Heart left ventricle (tissue), 16 donors: ENCODE measurements at regions not wholly inside any gene's neighbourhood (a gene's known extent, or its start where the extent isn't known, plus 50 kb on each side); places are given as distances from the start of the nearest gene placed in this dataset.

ENCODE experiments used
- ATAC-seq, 4 donors: fragments of 200-7000 bp; cut with Tn5 transposase; one replicate each; pipeline ENCODE4 v1.9.1; 2020 to 2022; ENCODE audit warnings: moderate library complexity in 4 of 4, mild to moderate bottlenecking in 3 of 4, moderate number of reproducible peaks in 1 of 4
- DNase-seq, 5 donors: peaks; one replicate each; pipeline ENCODE4 v3.0.0-alpha.2; 2020
- H3K27ac ChIP-seq, 12 donors: fragments of 200-600 bp; sonication (generic) in 4 of 12; one replicate each; pipeline versions ENCODE4 v1.5.0 to v1.8.0; 2016 to 2022; ENCODE audit warnings: mild to moderate bottlenecking in 2 of 12
- H3K27me3 ChIP-seq, 9 donors: fragments of 200-600 bp; sonication (generic) in 2 of 9; one replicate each; pipeline versions ENCODE4 v1.5.1 to v1.8.0; 2016 to 2022; ENCODE audit warnings: mild to moderate bottlenecking in 3 of 9
- H3K36me3 ChIP-seq, 9 donors: fragments of 200-600 bp; sonication (generic) in 2 of 9; one replicate each; pipeline versions ENCODE4 v1.5.0 to v1.8.0; 2018 to 2022; ENCODE audit warnings: mild to moderate bottlenecking in 2 of 9
- H3K4me1 ChIP-seq, 12 donors: fragments of 200-600 bp; sonication (generic) in 4 of 12; one replicate each; pipeline versions ENCODE4 v1.5.0 to v1.8.0; 2016 to 2022; ENCODE audit warnings: mild to moderate bottlenecking in 3 of 12
- H3K4me3 ChIP-seq, 12 donors: fragments of 200-600 bp; sonication (generic) in 4 of 12; one replicate each; pipeline versions ENCODE4 v1.5.0 to v1.8.0; 2017 to 2022; ENCODE audit warnings: mild to moderate bottlenecking in 9 of 12, moderate library complexity in 4 of 12
- H3K9me3 ChIP-seq, 12 donors: fragments of 200-600 bp; sonication (generic) in 4 of 12; one replicate each; pipeline versions ENCODE4 v1.5.0 to v1.8.0; 2016 to 2022; ENCODE audit warnings: mild to moderate bottlenecking in 1 of 12
- CTCF ChIP-seq, 12 donors: fragments of 200-600 bp; sonication (generic) in 4 of 12; IDR thresholded peaks; one replicate each; pipeline versions ENCODE4 v1.5.0 to v1.8.0; 2018 to 2022; ENCODE audit warnings: antibody characterized with exemption in 12 of 12, mild to moderate bottlenecking in 5 of 12
- POLR2A ChIP-seq, 2 donors: fragments of 450-650 bp; IDR thresholded peaks; one replicate each; pipeline ENCODE4 v1.6.1; 2017; ENCODE audit warnings: antibody characterized with exemption in 2 of 2, mild to moderate bottlenecking in 2 of 2, moderate library complexity in 2 of 2
- WGBS, 4 donors: extraction: QIAGEN DNeasy Blood & Tissue Kit in 2 of 4; methylation state at CpG; one replicate each; pipeline versions ENCODE4 v1.1.5 to v1.1.7; 2013 to 2018; 5-methylcytosine and 5-hydroxymethylcytosine counted together
- intact Hi-C, 10 donors: fragments of 100-400 bp; cut with DNase I; formaldehyde crosslinking; loops; one replicate each; pipeline versions ENCODE4 v1.11.1 to v1.14.2; 2022
- donor health status: ischemic (EF 13 %, LVEDD 7.1; RV severe dilation, severe dysfunction).
- donor health status: healthy with polysubstance abuse.
- donor health status: DM: no; HTN: yes; CAD: no.
- donor health status: DM: no; HTN: no; CAD: no.
- donor health status: ischemic (EF 25% LVEDD 6.9; RV normal size, moderate dysfunction).
- donor health status: ischemic (EF 25% LVEDD 5.7; RV mildly dilated, moderate dysfunction).
- donor health status: healthy.
- donor health status: DM: yes; HTN: yes; CAD: no.
- donor health status: ischemic (EF 35%, LVEDD 5.7; RV mildly dilated, moderate dysfunction).
- donor health status: nonischemic (EF 11% LVEDD 7.7; RV severe dilation, severe dysfunction).
- donor health status: DM: yes; HTN: yes; CAD: no.
- donor health status: PGD.
- donor health status: ischemic (EF 29% LVEDD 5.4; RV normal size, mild dysfunction).
- donor health status: nonischemic (EF 23%, LVEDD 6.1; RV moderate dilation, normal function).

- DNase-seq (no peak), ATAC-seq (no peak)
- no peaks in the 10 kb centered on the region for H3K4me1 ChIP-seq
- H3K27me3 ChIP-seq: no peaks in the 10 kb centered on the region
- intact Hi-C loops: no loop called here
- no peaks in the 10 kb centered on the region for H3K36me3 ChIP-seq
- no peak for TF ChIP-seq POLR2A (IDR thresholded peaks at IDR 0.05)
- TF ChIP-seq CTCF (IDR thresholded peaks at IDR 0.05): no peak
- no peak overlapping the region for H3K4me3 ChIP-seq
- no peak overlapping the region for H3K27ac ChIP-seq
- H3K9me3 ChIP-seq: no peaks in the 10 kb centered on the region
- WGBS, 4 donors: 88 to 92% (median 89%) methylated on average over 1 of the region's 1 CpG
Measured at GRCh38 chr18:72605376-72605775, 61.2 kb upstream of the CBLN2 start.

GRCh38 chr18:72601944-72602343 lies 57.8 kb upstream of the CBLN2 start:
- Histone ChIP-seq H3K27ac (no peak overlapping the region), H3K27me3 (no peaks in the 10 kb centered on the region), H3K4me1 (no peaks in the 10 kb centered on the region), H3K4me3 (no peak overlapping the region), H3K36me3 (no peaks in the 10 kb centered on the region), H3K9me3 (no peaks in the 10 kb centered on the region)
- no peak for DNase-seq
- no peak for TF ChIP-seq POLR2A (IDR thresholded peaks at IDR 0.05)
- TF ChIP-seq CTCF (IDR thresholded peaks at IDR 0.05): no peak
- ATAC-seq: no peak
- intact Hi-C loops: no loop called here
- whole genome bisulfite sequencing, 4 donors: 69 to 76% (median 73%) methylated on average over 6 of the region's 6 CpGs

GRCh38 chr18:72601481-72601880 lies 57.3 kb upstream of the CBLN2 start:
- no peaks in the 10 kb centered on the region for H3K27me3 ChIP-seq
- intact Hi-C loops: no loop called here
- TF ChIP-seq POLR2A (IDR thresholded peaks at IDR 0.05): no peak
- TF ChIP-seq CTCF (IDR thresholded peaks at IDR 0.05): no peak
- H3K36me3 ChIP-seq: no peaks in the 10 kb centered on the region
- 57 to 68% (median 65%) methylated on average over 10 of the region's 10 CpGs for WGBS, 4 donors
- H3K4me1 ChIP-seq: no peaks in the 10 kb centered on the region
- no peak overlapping the region for H3K27ac ChIP-seq
- ATAC-seq (peak in 2 of 4 donors; percentile 32 to 50), DNase-seq (no peak)
- H3K4me3 ChIP-seq: no peak overlapping the region
- no peaks in the 10 kb centered on the region for H3K9me3 ChIP-seq
